Stomach (tissue), 4 donors: ENCODE measurements at regions not wholly inside any gene's neighbourhood (a gene's known extent, or its start where the extent isn't known, plus 50 kb on each side); places are given as distances from the start of the nearest gene placed in this dataset.

Experiments
- CTCF ChIP-seq, 7 experiments: fragments of 450-650 bp in 4 of 7; fragments of 200-600 bp in 3 of 7; sonication (generic) in 3 of 7; IDR thresholded peaks; one replicate each; pipeline ENCODE4 v1.5.1; 2016 to 2019; ENCODE audit warnings: antibody characterized with exemption in 7 of 7, control low read depth in 2 of 7, mild to moderate bottlenecking in 1 of 7
- POLR2A ChIP-seq, 4 donors: fragments of 450-650 bp; IDR thresholded peaks; one replicate each; pipeline ENCODE4 v1.6.1; 2016; ENCODE audit warnings: antibody characterized with exemption in 4 of 4, control low read depth in 2 of 4, mild to moderate bottlenecking in 1 of 4, moderate library complexity in 1 of 4

- TF ChIP-seq CTCF (IDR thresholded peaks at IDR 0.05) (no peak), POLR2A (IDR thresholded peaks at IDR 0.05) (no peak)
Observed at GRCh38 chr11:95616256-95616804, 173.3 kb downstream of the FAM76B start.
